NT2/D1 (cell line): ENCODE measurements at regions not wholly inside any gene's neighbourhood (a gene's known extent, or its start where the extent isn't known, plus 50 kb on each side); places are given as distances from the start of the nearest gene placed in this dataset.

Experiments used
- SUZ12 ChIP-seq: IDR thresholded peaks from 2 replicates; pipeline ENCODE4 v1.6.1; 2011; ENCODE audit not compliant: insufficient read length, insufficient read depth; ENCODE audit errors: extremely low read depth
- YY1 ChIP-seq: IDR thresholded peaks from 2 replicates; pipeline ENCODE4 v1.6.1; 2011; ENCODE audit not compliant: insufficient read length, insufficient read depth
- ZNF274 ChIP-seq: IDR thresholded peaks from 2 replicates; pipeline ENCODE4 v1.6.1; 2011; ENCODE audit warnings: mild to moderate bottlenecking, low read depth, low read length

DNA sequence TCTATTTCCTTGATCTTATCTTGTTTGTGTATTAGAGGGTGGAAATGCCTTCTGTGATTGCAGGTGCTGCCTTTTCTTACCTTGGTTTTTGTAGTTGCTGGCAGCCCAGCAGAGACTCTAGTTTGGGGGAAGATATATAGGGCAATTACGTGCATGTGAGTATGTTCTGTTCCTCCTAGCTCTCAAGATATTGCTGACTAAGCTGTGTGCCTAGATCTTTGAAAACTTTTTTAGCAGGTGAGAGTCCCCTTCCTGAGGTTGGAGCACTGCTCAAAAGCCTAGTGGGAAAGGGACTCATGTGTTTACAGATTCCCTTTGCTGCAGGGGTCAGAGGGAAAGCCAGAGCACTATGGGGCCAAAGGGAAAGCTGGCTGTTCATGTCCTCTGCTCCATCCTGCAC, 136.1 kb downstream of the VSIG4 start:
- TF ChIP-seq SUZ12: no peak
- TF ChIP-seq ZNF274: no peak
- TF ChIP-seq YY1: no peak
